SHP77 treated with DMSO at 0.1 percent for 48 hours (cell line): ENCODE measurements at regions not wholly inside any gene's neighbourhood (a gene's known extent, or its start where the extent isn't known, plus 50 kb on each side); places are given as distances from the start of the nearest gene placed in this dataset.
A peak's percentile ranks its signal among the peaks of the same experiment; 100 is the strongest.

ENCODE experiments used
- DNase-seq: peaks from one replicate; lab custom pipeline; 2025; lab: John Stamatoyannopoulos, UW

DNA sequence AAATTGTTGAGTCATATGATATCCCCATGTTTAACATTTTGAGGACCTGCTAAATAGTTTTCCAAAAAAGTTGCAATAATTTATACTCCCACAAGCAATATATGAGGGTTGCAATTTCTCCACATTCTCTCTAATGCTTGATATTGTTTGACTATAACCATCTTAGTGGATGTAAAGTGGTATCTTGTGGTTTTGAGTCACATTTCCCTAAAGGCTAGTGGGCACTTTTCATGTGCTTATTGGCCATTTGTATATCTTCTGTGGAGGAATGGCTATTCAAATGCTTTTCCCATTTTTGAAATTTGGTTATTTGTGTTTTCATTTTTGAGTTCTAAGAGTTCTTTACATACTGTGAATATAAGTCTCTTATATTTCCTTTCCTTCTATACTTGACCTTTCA is 82.7 kb downstream of the SCG2 start:
- DNase-seq = no peak

DNA sequence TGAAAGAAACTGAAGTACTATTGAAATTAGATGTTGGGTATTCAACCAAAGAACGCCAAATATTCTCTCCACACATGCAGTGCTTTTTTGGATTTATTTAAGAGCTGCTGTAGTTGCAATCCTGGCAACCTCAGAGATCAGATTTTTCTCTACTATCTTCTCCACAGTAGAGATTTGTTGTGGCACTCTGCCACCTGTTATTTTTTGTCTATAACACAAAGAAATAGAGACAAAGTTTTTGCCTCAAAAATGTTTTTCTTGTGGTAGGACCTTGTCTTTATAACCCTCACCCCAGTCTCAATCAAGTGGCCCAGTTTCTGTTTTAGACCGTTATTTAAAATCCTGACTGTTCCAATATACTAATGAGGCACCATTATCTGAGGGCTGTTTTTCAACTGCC is 79.4 kb downstream of the SCG2 start:
- no peak for DNase-seq

DNA sequence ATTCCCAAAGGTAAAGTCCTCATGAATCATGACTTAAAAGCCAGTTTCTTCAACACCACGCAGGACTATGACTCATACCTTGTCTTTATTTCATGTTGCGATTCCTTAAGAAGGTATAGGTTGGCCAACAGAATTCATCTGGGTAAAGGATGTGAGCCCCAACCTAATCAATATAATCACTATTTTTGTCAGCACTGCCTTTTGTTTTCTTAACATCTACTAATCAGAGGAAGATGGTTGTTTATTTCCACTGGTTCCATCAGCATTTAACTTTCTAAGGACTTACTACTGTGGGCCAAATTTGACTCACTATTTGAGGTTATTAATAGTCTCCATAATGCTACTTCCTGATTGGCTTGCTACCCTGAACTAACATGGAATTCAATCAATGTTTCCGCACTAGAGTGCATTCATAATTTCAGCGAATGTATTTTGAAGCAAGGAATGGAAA is 78.6 kb downstream of the SCG2 start:
- no peak for DNase-seq

DNA sequence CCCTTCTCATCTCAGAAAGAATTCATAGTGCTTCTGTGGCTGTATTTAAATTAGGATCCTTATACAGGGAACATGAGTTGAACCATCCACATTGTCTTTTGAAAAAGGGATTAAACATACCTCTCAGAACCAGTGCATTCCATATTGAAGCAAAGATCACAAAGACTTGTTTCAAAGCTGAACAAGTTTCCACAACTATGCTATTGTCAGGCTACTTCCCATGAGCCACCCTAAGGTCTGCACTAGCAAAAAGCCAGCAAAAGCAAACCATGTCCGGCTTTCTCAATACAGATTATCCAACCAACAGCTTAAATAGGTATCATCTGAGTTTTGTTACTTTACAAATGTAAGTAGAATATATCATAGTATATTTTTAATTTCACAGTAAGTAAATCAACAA is 78.1 kb downstream of the SCG2 start:
- DNase-seq = no peak

DNA sequence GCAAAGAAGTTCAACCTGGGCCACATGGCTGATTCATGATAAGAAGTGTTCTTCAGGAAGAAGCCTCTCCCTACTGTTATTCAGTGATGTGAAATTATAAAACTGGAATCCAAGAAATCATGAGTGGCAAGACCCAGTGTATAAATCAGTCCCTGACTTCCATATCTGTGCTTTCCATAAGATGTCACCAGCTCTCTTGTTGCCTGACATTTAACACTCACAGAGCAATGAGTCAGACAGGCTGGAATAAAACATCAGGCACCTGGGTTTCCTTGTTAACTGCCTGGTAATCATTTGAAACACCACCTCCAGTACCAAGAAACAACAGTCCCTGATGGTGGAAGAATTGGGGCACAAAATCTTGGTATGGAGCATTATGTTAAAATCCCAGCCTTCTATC is 76.1 kb downstream of the SCG2 start:
- no peak for DNase-seq

DNA sequence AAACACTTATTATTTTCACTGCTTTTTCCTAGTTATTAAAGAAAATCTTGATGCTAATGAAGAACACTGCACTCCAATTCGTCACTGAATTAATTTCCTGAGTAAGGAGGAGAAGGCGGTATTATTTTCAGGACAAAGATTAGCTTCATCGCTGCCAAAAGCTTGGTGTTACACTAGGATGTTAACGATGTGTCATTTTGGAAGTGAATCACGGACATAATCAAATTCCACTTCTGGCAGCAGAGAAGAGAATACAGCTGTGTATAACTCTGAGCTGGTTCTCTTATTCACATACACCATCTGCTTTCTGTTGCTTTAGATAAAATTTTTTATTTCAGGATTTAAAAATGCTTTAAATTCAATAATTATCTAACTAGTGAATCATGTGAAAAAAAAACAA is 74.1 kb downstream of the SCG2 start:
- no peak for DNase-seq

DNA sequence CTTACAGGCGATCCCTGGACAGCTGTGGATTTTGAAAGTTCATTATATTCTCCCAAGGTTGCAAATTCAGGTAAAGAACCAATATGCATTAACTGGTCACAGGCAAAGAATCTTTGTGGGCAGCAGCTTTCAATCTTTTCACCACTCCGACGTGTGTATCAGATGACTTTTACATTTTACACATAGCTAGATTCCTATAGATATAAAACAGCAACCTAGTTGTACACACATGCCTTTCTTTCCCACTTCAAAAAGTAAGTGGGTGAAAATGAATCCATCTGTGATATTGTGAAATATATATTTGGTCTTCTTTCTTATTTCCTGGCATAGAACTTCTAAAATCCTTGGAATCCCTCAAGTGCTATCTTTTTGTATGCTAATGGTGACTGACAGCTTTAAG is 72.5 kb downstream of the SCG2 start:
- no peak for DNase-seq

DNA sequence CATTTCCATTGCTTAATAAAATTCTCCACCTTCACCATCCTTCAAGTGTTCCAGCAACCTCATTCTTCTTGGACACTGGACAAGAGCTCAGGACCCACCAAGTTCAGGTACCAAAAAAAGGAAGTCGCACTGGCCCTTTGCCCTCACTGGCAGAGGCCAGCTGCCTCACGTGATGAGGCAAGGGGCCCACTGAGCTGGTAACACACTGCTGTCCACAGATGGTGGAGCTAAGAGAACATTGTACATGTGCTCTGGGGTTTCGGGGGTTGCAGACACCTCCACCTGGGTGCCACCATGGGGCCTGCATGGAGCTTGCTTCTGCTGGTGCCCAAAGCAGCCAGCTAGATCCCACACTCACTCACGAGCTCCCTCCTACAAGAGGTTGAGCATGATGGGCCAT is 71.3 kb downstream of the SCG2 start:
- DNase-seq = no peak

DNA sequence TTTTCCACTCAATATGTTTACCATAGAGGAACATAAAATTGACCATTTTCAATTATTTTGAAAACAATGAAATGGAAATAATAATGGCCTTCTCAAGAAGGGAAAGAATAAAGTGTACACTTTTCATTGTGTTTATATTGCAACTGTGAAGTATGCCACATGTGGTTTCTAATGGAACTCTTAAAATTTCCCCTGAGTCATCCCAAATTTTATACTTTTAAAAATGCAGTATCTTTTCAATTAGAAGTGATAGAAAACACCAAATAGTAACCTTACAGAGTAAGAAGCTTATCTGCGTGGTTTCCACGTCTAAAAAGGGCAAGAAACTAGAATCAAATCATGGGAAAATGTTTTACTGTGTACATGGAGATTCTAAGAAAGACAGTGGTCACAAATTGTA is 70.0 kb downstream of the SCG2 start:
- no peak for DNase-seq

DNA sequence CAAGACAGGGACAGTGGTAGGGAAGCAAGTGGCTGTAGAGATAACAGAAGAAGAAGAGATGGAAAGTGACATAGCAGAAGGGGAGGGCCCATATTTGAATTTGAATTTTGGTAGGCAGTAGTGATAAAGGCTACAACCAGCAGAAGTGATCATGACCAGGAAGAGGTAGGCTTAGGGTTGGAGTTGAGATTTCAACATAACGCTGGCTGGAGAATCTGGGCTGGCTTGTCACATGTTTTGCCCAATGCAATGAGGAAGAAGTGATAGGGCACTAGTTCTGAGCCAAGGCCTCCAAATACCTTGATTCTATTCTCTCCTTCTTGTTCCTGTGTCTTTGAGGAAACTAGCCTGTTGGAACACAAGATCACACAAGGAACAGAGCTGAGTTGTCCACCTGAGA is 69.4 kb downstream of the SCG2 start:
- DNase-seq = no peak

DNA sequence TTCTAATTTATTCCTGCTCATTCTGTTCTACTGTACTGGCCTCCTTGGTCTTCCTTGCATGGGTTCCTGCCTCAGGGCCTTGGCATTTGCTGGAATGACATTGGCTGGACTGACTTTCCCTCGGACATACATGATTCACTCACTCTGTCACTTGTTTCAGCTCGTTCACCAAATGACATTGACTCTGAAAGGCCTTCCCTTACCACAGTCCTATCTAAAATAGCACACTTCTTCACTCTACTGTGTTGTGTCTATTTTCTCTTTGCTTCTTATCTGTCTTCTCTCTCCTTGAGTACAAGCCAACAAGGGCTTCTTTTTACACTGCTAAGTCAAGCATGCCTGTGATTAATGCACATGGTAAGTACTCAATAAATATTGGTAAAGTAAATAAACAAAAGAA is 65.6 kb downstream of the SCG2 start:
- DNase-seq = no peak

DNA sequence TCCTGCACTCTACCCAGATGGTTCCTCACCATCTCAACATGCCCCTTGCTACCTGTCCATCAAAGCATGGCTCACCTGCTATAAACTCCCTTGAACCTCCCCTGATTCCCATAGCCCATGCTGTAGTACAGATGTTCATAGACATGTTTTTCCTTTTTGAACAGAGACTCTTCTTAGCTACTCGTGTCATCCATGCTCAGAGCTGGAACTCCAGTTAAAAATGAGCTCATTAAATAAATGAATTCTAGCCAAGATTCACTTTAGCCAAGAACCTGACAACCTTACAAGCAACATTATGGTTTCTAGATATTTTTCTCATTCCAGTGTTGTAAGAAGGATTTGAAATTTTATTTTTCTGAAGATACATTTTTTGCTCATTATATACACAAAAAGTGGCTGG is 65.0 kb downstream of the SCG2 start:
- no peak for DNase-seq

DNA sequence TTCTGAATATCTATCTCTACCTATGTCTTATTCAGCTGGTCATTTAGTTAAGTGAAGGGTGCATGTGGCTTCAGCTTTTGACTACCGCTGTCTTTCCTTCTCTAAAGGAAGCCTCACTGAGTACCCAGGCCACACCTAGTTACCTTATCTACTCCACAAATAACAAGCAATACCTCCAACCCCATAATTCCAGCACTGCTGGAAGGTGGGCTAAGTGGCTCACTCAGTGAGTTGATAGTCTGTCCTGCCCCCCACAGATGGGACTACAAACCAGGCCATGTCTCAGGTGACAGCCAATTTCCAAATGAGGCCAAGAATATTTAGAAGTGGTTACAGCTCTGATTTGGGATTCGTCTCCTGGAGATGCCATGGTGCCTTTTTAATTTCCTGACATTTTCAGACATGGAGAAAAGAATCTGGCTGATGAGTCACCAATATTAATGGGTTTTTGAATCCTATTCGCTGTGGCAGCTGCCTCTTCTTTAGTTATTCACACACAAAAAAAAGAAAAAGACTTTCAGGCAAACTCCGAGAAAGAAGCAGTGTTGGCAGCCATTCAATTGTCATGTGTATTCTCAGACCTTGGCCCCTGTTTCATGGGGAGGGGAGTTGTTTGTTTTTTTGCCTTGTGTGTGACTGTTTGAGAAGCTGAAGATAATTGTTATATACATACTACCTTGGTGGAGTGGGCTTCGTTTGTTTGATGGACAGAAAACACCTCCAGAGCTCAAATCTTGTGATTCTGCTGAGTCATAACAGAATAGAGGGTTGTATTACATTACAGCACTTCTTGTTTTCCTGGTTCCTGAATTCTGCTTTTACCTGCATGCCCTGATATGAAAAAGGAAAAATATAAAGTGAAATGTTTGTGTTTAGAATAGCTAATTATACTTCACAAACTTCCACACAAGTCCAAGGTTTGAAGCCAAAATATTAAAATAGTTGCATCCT is 64.2 kb downstream of the SCG2 start:
- peak; percentile 57 for DNase-seq

DNA sequence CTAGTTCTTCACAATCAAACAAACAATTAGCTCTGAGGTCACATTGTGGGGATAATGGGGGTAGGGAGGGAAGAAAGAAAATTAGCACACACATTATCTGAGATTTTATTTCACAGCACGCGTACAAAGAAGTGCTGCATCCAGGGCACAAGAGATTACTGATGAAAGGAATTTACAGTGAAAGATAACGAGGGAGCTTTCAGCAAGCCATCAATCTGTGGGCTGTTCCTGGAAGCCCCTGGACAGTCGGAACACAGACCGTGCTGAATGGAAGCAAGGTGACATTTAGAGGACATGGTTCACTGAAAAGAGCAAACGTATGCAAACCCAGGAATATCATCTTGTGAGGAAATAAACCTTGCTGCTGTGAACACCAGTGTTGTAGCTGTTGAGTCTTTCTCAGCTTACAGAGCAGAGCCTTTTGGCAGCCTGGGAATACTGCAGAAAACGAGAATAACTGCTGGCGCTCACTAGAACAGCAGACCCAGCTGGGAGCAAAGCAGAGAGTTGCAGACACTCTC is 63.2 kb downstream of the SCG2 start:
- peak; percentile 97 for DNase-seq

DNA sequence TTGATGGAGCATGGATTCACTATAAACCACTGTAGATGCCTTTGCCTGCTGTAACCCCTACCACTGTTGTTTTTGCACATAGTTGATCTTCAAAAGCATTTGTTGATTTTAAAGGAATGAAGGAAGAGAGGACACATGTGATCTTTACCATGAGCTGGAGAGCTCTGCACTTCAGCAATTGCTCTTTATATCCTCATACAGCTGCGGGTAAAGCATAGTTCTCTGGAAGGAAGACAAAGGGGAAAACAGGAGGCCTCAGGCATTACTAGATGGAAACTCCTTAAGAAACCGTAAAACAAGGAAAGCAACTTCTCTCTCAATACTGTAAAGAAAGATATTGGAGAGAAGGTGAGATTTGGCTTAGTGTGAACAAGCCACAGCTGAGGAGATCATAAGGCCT is 60.6 kb downstream of the SCG2 start:
- DNase-seq = no peak

DNA sequence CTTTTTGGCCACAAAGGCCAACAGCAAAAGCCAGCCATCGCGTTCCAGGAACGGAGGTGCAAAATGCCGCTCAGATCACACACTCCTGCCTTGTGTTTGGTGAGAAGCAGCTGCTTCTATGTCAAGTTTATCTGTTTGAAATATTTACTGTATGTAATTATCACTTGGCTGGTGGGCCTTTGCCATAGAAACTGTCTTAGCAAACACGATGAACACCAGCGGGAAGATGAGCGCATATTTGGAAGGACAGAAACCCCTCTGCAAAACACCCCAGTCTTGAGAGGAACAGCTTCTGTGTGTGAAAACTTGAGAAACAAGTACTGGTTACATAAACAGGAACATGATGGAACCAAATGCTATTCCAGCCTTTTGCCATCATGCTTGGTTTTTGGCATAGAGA is 59.7 kb downstream of the SCG2 start:
- DNase-seq = peak; percentile 70

DNA sequence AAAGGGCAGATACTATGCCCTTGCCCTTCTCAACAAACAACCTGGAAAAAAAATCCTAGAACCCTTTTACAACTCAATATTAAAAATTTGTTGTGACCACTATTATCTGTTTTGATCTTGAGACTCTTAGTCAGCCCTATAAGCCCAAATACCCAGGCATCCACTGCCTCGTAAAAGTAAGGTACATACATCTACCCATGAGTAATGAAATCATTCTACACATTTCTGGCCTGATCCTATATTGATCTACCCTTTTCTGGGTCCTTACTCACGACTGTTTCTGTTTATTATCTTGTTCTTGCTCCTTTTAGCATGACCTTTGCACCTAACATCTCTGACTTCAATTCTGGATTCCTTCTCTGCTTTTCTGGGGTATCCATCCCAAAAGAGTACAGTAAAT is 56.8 kb downstream of the SCG2 start:
- DNase-seq = no peak

DNA sequence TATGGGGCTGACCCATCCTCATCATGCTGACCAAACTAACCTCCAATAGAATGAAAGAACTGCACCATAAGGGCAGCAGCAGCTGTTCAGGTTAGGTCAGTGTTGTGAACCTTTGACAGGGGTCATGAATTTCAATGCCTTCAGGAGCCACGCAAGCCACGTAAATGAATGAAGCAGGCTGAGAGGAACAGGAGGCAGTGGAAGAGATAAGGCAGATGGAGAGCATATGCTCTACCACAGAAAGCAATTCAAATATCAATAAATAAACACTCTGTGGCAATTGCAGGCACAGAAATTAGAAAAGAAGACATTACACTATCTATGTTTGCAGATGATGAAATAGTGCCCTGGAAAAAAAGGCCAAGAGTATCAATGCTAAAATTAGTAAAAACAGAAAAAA is 56.3 kb downstream of the SCG2 start:
- DNase-seq = peak; percentile 55
